B cell (primary cell): ENCODE measurements at regions not wholly inside any gene's neighbourhood (a gene's known extent, or its start where the extent isn't known, plus 50 kb on each side); places are given as distances from the start of the nearest gene placed in this dataset.

Experiments
- ATAC-seq: fragments of 200-7000 bp; cut with Tn5 transposase; one replicate; pipeline ENCODE4 v1.10.0; 2021; ENCODE audit warnings: low read depth, mild to moderate bottlenecking, moderate number of reproducible peaks, moderate library complexity
- CTCF ChIA-PET: fragments of 350-600 bp; sonication (Branson Sonifier 250); formaldehyde crosslinking; loops from one replicate; lab custom pipeline; 2021; ENCODE audit warnings: antibody characterized with exemption, inconsistent platforms; lab: Charles Lee
- POLR2A ChIA-PET: fragments of 350-600 bp; sonication (Branson Sonifier 250); formaldehyde crosslinking; loops from one replicate; lab custom pipeline; 2021; ENCODE audit warnings: antibody characterized with exemption; lab: Charles Lee
- DNase-seq: peaks from one replicate; pipeline ENCODE4 v3.0.0; 2013
- H2AFZ ChIP-seq: 2 replicates; pipeline ENCODE4 v1.6.1; 2012; ENCODE audit warnings: mild to moderate bottlenecking, low read depth, low read length; ENCODE audit not compliant: insufficient read depth, poor library complexity, severe bottlenecking
- H3K27ac ChIP-seq, 2 donors: 1 replicate in 1 of 2; 2 replicates in 1 of 2; pipeline ENCODE4 v1.5.1; 2012 to 2013; ENCODE audit warnings: low read length in 2 of 2, mild to moderate bottlenecking in 2 of 2, moderate library complexity in 1 of 2
- H3K27me3 ChIP-seq, 4 experiments: fragments of 200-600 bp in 1 of 4; sonication (generic) in 1 of 4; replicated peaks in 1 of 4; 1 replicate in 2 of 4; 2 replicates in 2 of 4; pipeline versions ENCODE4 v1.6.1 to v1.7.0; 2013 to 2016; ENCODE audit warnings: low read length in 3 of 4, mild to moderate bottlenecking in 2 of 4, mixed read lengths in 1 of 4, moderate library complexity in 1 of 4; ENCODE audit not compliant: insufficient read depth in 4 of 4, control insufficient read depth in 3 of 4; ENCODE audit errors: control extremely low read depth in 1 of 4
- H3K36me3 ChIP-seq, 2 experiments: replicated peaks in 1 of 2; 1 replicate in 1 of 2; 2 replicates in 1 of 2; pipeline versions ENCODE4 v1.6.1 to v1.7.1; 2013; ENCODE audit warnings: low read length in 1 of 2; ENCODE audit not compliant: insufficient read depth in 2 of 2, control insufficient read depth in 1 of 2; ENCODE audit errors: control extremely low read depth in 1 of 2, extremely low read depth in 1 of 2
- H3K4me1 ChIP-seq, 2 donors: fragments of 200-600 bp in 1 of 2; sonication (generic) in 1 of 2; 1 replicate in 1 of 2; 2 replicates in 1 of 2; pipeline versions ENCODE4 v1.5.1 to v1.6.1; 2013 to 2017; ENCODE audit warnings: low read length in 2 of 2; ENCODE audit not compliant: control insufficient read depth in 2 of 2, insufficient read depth in 2 of 2
- H3K4me2 ChIP-seq: replicated peaks from 2 replicates; pipeline ENCODE3; 2012; ENCODE audit warnings: mild to moderate bottlenecking, low read depth, low read length; ENCODE audit not compliant: poor library complexity, severe bottlenecking
- H3K4me3 ChIP-seq, 5 experiments: fragments of 200-600 bp in 1 of 5; sonication (generic) in 1 of 5; 1 replicate in 3 of 5; 2 replicates in 2 of 5; pipeline versions ENCODE4 v1.5.1 to v1.7.0; 2011 to 2016; ENCODE audit warnings: low read length in 4 of 5, mild to moderate bottlenecking in 4 of 5, low read depth in 2 of 5, control low read depth in 1 of 5, moderate library complexity in 1 of 5; ENCODE audit not compliant: insufficient read depth in 1 of 5; ENCODE audit errors: control extremely low read depth in 1 of 5, extremely low read depth in 1 of 5
- H3K79me2 ChIP-seq: fragments of 200-600 bp; sonication (generic); one replicate; pipeline ENCODE4 v1.6.0; 2016; ENCODE audit warnings: low read length; ENCODE audit not compliant: control insufficient read depth, insufficient read depth
- H3K9ac ChIP-seq: fragments of 200-600 bp; sonication (generic); 2 replicates; pipeline ENCODE4 v1.6.1; 2017; ENCODE audit warnings: mild to moderate bottlenecking, low read length, moderate library complexity
- H3K9me3 ChIP-seq, 3 donors: one replicate each; pipeline versions ENCODE4 v1.6.1 to v1.7.1; 2013; ENCODE audit warnings: low read length in 2 of 3; ENCODE audit not compliant: control insufficient read depth in 2 of 3, insufficient read depth in 1 of 3; ENCODE audit errors: control extremely low read depth in 1 of 3
- H4K20me1 ChIP-seq: 2 replicates; pipeline ENCODE4 v1.6.0; 2012; ENCODE audit warnings: mild to moderate bottlenecking, low read length; ENCODE audit not compliant: insufficient read depth, control insufficient read depth, poor library complexity, severe bottlenecking
- H3K27ac Mint-ChIP-seq: one replicate; pipeline ENCODE4 v1.8.0; 2021; ENCODE audit warnings: mixed read lengths
- H3K27me3 Mint-ChIP-seq: one replicate; pipeline ENCODE4 v1.8.0; 2021; ENCODE audit warnings: mixed read lengths
- H3K4me1 Mint-ChIP-seq: one replicate; pipeline ENCODE4 v1.8.0; 2021; ENCODE audit warnings: mixed read lengths
- H3K4me3 Mint-ChIP-seq: one replicate; pipeline ENCODE4 v1.8.0; 2021; ENCODE audit warnings: mixed read lengths
- H3K9me3 Mint-ChIP-seq: one replicate; pipeline ENCODE4 v1.8.0; 2022; ENCODE audit warnings: mixed read lengths; ENCODE audit not compliant: insufficient read depth
- CTCF ChIP-seq: fragments of 200-600 bp; IDR thresholded peaks from one replicate; pipeline ENCODE4 v1.8.0; 2022; ENCODE audit warnings: antibody characterized with exemption, mild to moderate bottlenecking
- EZH2 ChIP-seq: IDR thresholded peaks from 2 replicates; pipeline ENCODE4 v1.6.1; 2012; ENCODE audit warnings: borderline replicate concordance, low read depth, mild to moderate bottlenecking, moderate library complexity, low read length; ENCODE audit not compliant: insufficient read depth, poor library complexity, severe bottlenecking
- WGBS: methylation state at CpG from one replicate; pipeline ENCODE4 v1.1.5; 2013; ENCODE audit warnings: missing lambda C conversion rate; ENCODE audit not compliant: insufficient coverage; 5-methylcytosine and 5-hydroxymethylcytosine counted together
- intact Hi-C: fragments of 100-400 bp; cut with micrococcal nuclease; formaldehyde crosslinking; loops from one replicate; pipeline ENCODE4 v1.10.0; 2022

DNA sequence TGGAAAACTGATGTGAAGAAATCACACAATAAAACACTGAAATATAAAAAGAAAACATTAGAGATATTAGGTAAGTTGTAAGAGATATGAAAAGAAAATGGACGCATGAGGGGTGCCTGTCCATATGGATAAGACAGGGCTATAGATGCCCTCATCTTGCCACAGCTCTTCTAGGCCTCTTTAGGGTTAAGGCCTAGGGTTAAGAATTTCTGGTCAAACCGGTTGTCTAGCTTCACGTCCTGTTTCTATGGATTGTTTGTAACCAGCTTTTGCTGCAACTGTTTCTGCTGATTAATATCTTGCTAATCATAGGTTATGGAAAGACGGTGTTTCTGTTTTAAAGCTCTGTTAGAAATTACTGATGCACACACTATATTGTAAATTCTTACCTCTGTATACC is 389.9 kb upstream of the CTNND2 start:
- Mint-ChIP-seq H3K27me3 (no peaks in the 10 kb centered on the region), H3K27ac (no peak overlapping the region), H3K4me1 (no peaks in the 10 kb centered on the region), H3K4me3 (no peak overlapping the region), H3K9me3 (peaks cover 13% of the 10 kb centered on the region)
- ChIA-PET CTCF (no interaction called here), POLR2A (no interaction called here)
- DNase-seq (no peak), ATAC-seq (no peak)
- Histone ChIP-seq H2AFZ (no peak overlapping the region), H3K4me2 (no peak overlapping the region), H3K27ac (no peak overlapping the region), H3K9me3 (no peaks in the 10 kb centered on the region), H3K4me1 (no peaks in the 10 kb centered on the region), H3K9ac (no peak overlapping the region), H3K27me3 (no peaks in the 10 kb centered on the region), H3K79me2 (no peaks in the 10 kb centered on the region), H3K36me3 (no peaks in the 10 kb centered on the region), H4K20me1 (no peaks in the 10 kb centered on the region), H3K4me3 (no peak overlapping the region)
- TF ChIP-seq CTCF (no peak), EZH2 (no peak)
- whole genome bisulfite sequencing, result 100% methylated on average over 1 of the region's 4 CpGs
- intact Hi-C loops, result no loop called here

GRCh38 chr5:12292610-12293204 is 388.5 kb upstream of the CTNND2 start:
- CTCF ChIA-PET, result no interaction called here
- POLR2A ChIA-PET, result no interaction called here
- H3K36me3 ChIP-seq, result no peaks in the 10 kb centered on the region
- H3K27me3 ChIP-seq, result no peaks in the 10 kb centered on the region
- ATAC-seq, result no peak
- no peaks in the 10 kb centered on the region for H3K9me3 ChIP-seq
- Mint-ChIP-seq H3K27me3 (no peaks in the 10 kb centered on the region), H3K4me1 (no peaks in the 10 kb centered on the region), H3K27ac (no peak overlapping the region), H3K4me3 (no peak overlapping the region), H3K9me3 (peaks cover 13% of the 10 kb centered on the region)
- no peak overlapping the region for H3K9ac ChIP-seq
- DNase-seq, result no peak
- no peak for TF ChIP-seq CTCF
- TF ChIP-seq EZH2, result no peak
- H3K4me3 ChIP-seq, result no peak overlapping the region
- 48% methylated on average over 3 of the region's 6 CpGs for WGBS
- intact Hi-C loops, result no loop called here
- H3K4me1 ChIP-seq, result no peaks in the 10 kb centered on the region
- H3K79me2 ChIP-seq, result no peaks in the 10 kb centered on the region
- H3K4me2 ChIP-seq, result no peak overlapping the region
- no peak overlapping the region for H3K27ac ChIP-seq
- H4K20me1 ChIP-seq, result no peaks in the 10 kb centered on the region
- H2AFZ ChIP-seq, result no peak overlapping the region
